ENCODE measurements at regions not wholly inside any gene's neighbourhood (a gene's known extent, or its start where the extent isn't known, plus 50 kb on each side); places are given as distances from the start of the nearest gene placed in this dataset.

DNA sequence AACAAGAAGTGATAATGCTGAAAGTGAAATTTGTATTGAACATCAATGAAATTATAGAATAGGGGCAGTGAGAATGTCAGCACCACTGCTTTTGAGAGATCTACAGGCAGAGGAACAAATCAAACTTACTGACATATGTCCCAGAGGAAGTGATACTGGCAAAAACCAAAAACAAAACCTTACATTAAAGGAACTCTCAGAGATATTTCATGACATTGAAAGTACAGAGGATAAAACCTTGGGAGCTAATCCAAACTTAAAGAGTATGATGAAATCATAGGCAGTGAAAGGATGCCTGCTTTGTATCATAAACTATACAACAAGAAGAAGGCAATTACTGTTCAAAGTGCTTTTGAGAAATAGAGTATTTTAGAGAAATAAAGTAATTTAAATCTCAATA, 90.4 kb upstream of the SV2C start:
- no TSS peak for BruUV-seq (replicated peaks)
- CTCF ChIA-PET = no interaction called here
- TF ChIP-seq, protein P1, sequence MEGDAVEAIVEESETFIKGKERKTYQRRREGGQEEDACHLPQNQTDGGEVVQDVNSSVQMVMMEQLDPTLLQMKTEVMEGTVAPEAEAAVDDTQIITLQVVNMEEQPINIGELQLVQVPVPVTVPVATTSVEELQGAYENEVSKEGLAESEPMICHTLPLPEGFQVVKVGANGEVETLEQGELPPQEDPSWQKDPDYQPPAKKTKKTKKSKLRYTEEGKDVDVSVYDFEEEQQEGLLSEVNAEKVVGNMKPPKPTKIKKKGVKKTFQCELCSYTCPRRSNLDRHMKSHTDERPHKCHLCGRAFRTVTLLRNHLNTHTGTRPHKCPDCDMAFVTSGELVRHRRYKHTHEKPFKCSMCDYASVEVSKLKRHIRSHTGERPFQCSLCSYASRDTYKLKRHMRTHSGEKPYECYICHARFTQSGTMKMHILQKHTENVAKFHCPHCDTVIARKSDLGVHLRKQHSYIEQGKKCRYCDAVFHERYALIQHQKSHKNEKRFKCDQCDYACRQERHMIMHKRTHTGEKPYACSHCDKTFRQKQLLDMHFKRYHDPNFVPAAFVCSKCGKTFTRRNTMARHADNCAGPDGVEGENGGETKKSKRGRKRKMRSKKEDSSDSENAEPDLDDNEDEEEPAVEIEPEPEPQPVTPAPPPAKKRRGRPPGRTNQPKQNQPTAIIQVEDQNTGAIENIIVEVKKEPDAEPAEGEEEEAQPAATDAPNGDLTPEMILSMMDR (IDR thresholded peaks at IDR 0.05; ENCODE audit: unreplicated experiment) = no peak
- DNase-seq = no peak
- H3K27me3 Mint-ChIP-seq (ENCODE audit: unreplicated experiment) = peaks cover 65% of the 10 kb centered on the region
- H3K27ac Mint-ChIP-seq (ENCODE audit: unreplicated experiment) = no peak overlapping the region
- H3K36me3 Mint-ChIP-seq (ENCODE audit: insufficient read depth, unreplicated experiment) = no peaks in the 10 kb centered on the region
- H3K9me3 Mint-ChIP-seq (ENCODE audit: low read depth, unreplicated experiment) = peaks cover 3% of the 10 kb centered on the region
- intact Hi-C loops (cut with micrococcal nuclease; ENCODE audit: unreplicated experiment) = no loop called here
- no peaks in the 10 kb centered on the region for H3K4me1 Mint-ChIP-seq (ENCODE audit: low read depth, unreplicated experiment)
- no peak overlapping the region for H3K4me3 Mint-ChIP-seq (ENCODE audit: low read depth, unreplicated experiment)

DNA sequence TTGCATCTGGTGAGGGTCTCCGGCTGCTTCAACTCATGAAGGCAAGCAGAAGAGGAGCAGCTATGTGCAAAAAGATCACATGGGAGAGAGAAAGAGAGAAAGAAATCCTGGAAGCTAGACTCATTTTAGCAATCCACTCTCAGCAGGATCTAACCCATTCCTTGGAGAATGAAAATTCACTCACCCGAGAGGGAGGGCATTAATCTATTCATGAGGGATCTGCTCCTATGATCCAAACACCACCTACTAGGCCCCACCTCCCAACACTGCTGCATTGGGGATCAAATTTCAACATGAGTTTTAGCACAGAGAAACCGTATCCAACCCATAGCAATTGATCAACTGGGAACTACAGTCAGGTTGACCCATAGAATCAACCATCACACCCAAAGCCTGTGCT, 98.1 kb upstream of the SV2C start:
- H3K36me3 Mint-ChIP-seq (ENCODE audit: insufficient read depth, unreplicated experiment) = no peaks in the 10 kb centered on the region
- CTCF ChIA-PET = no interaction called here
- H3K27me3 Mint-ChIP-seq (ENCODE audit: unreplicated experiment) = peaks cover 67% of the 10 kb centered on the region
- TF ChIP-seq, protein P1 (IDR thresholded peaks at IDR 0.05; ENCODE audit: unreplicated experiment) = no peak
- no peaks in the 10 kb centered on the region for H3K4me1 Mint-ChIP-seq (ENCODE audit: low read depth, unreplicated experiment)
- no peak for DNase-seq
- no peak overlapping the region for H3K4me3 Mint-ChIP-seq (ENCODE audit: low read depth, unreplicated experiment)
- H3K9me3 Mint-ChIP-seq (ENCODE audit: low read depth, unreplicated experiment) = no peaks in the 10 kb centered on the region
- intact Hi-C loops (cut with micrococcal nuclease; ENCODE audit: unreplicated experiment) = no loop called here
- no peak overlapping the region for H3K27ac Mint-ChIP-seq (ENCODE audit: unreplicated experiment)
- BruUV-seq (replicated peaks) = no TSS peak

DNA sequence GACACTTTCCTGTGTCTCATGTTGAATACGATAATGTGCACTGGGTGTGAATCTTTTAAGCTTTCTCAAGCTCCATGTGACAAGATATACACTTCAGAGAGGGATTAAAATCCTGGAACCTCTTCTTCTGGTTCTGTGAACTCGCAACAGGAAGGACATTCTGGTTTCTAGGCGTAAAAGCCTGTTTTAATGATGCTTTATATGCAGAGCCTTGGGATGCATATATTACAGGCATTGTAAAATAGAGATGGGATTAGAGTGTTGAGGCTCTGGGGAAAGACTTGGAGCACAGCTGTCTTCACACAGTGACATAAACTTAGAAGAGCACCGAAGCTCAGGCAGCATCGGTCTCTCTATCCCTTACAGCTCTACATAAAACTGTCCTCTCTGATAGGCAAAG, 107.7 kb upstream of the SV2C start:
- BruUV-seq (replicated peaks) = no TSS peak
- H3K9me3 Mint-ChIP-seq (ENCODE audit: low read depth, unreplicated experiment) = no peaks in the 10 kb centered on the region
- no peak overlapping the region for H3K4me3 Mint-ChIP-seq (ENCODE audit: low read depth, unreplicated experiment)
- intact Hi-C loops (cut with micrococcal nuclease; ENCODE audit: unreplicated experiment) = no loop called here
- DNase-seq = no peak
- TF ChIP-seq, protein P1 (IDR thresholded peaks at IDR 0.05; ENCODE audit: unreplicated experiment) = no peak
- H3K27ac Mint-ChIP-seq (ENCODE audit: unreplicated experiment) = no peak overlapping the region
- H3K36me3 Mint-ChIP-seq (ENCODE audit: insufficient read depth, unreplicated experiment) = no peaks in the 10 kb centered on the region
- H3K4me1 Mint-ChIP-seq (ENCODE audit: low read depth, unreplicated experiment) = no peaks in the 10 kb centered on the region
- CTCF ChIA-PET = no interaction called here
- H3K27me3 Mint-ChIP-seq (ENCODE audit: unreplicated experiment) = peaks cover 38% of the 10 kb centered on the region

DNA sequence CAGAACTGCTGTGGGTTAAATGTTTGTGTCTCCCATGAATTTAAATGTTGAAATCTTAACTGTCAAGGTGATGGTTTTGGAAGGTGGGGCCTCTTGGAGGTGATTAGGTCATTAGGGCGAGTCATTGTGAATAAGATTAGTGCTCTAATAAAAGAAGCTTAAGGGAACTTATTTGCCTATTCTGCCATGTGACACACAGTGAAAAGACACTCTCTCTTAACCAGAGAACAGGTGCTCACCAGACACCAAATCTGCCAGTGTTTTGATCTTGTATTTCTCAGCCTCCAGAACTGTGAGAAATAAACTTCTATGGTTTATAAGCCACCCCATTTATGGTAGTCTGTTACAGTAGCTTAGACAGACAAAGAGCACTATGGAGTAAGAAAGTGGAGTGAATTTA, 117.9 kb upstream of the SV2C start:
- BruUV-seq (replicated peaks) = no TSS peak
- H3K9me3 Mint-ChIP-seq (ENCODE audit: low read depth, unreplicated experiment) = peaks cover 7% of the 10 kb centered on the region
- H3K36me3 Mint-ChIP-seq (ENCODE audit: insufficient read depth, unreplicated experiment) = no peaks in the 10 kb centered on the region
- no peak for DNase-seq
- peaks cover 59% of the 10 kb centered on the region for H3K27me3 Mint-ChIP-seq (ENCODE audit: unreplicated experiment)
- intact Hi-C loops (cut with micrococcal nuclease; ENCODE audit: unreplicated experiment) = no loop called here
- H3K27ac Mint-ChIP-seq (ENCODE audit: unreplicated experiment) = no peak overlapping the region
- CTCF ChIA-PET = no interaction called here
- H3K4me3 Mint-ChIP-seq (ENCODE audit: low read depth, unreplicated experiment) = no peak overlapping the region
- TF ChIP-seq, protein P1 (IDR thresholded peaks at IDR 0.05; ENCODE audit: unreplicated experiment) = no peak
- H3K4me1 Mint-ChIP-seq (ENCODE audit: low read depth, unreplicated experiment) = no peaks in the 10 kb centered on the region

DNA sequence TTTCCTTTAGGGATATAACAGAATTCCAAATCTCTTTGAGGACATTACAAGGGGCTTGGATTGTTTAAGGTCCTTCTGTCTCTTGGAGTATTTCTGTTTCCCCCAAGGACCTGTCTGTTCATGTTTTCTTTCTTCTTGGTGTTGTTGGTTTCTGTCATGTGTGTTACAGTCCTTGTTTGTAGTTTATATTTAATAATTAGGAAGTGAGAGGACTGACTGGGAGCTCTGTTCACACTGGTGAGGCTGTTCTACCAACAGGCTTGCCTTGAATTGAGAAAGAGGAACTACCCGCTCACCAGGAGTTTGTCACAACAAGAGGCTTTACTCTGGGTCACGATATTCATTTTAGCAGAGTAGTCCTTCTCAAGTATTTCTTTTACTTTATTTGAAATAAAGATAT, 119.2 kb upstream of the SV2C start:
- Mint-ChIP-seq H3K4me3 (ENCODE audit: low read depth, unreplicated experiment) (no peak overlapping the region), H3K9me3 (ENCODE audit: low read depth, unreplicated experiment) (peaks cover 3% of the 10 kb centered on the region), H3K27ac (ENCODE audit: unreplicated experiment) (no peak overlapping the region), H3K36me3 (ENCODE audit: insufficient read depth, unreplicated experiment) (no peaks in the 10 kb centered on the region), H3K27me3 (ENCODE audit: unreplicated experiment) (peaks cover 54% of the 10 kb centered on the region), H3K4me1 (ENCODE audit: low read depth, unreplicated experiment) (no peaks in the 10 kb centered on the region)
- intact Hi-C loops (cut with micrococcal nuclease; ENCODE audit: unreplicated experiment) = no loop called here
- DNase-seq = no peak
- CTCF ChIA-PET = no interaction called here
- BruUV-seq (replicated peaks) = no TSS peak
- TF ChIP-seq, protein P1 (IDR thresholded peaks at IDR 0.05; ENCODE audit: unreplicated experiment) = no peak
